ENCODE measurements at regions not wholly inside any gene's neighbourhood (a gene's known extent, or its start where the extent isn't known, plus 50 kb on each side); places are given as distances from the start of the nearest gene placed in this dataset.
"Not testable (repeated sequence)": the region's sequence is repeated elsewhere in the genome, so short reads cannot be mapped to it uniquely, and the experiment has no call there.

GRCh38 chr4:129999156-129999555, 903.2 kb downstream of the C4orf33 start:
- TF ChIP-seq CTCF (conservative IDR thresholded peaks at IDR 0.05) = no peak
- H3K27ac ChIP-seq = no peak overlapping the region

GRCh38 chr4:130008461-130008860, 912.5 kb downstream of the C4orf33 start:
- TF ChIP-seq CTCF (conservative IDR thresholded peaks at IDR 0.05) = no peak
- H3K27ac ChIP-seq = no peak overlapping the region

- H3K27ac ChIP-seq = not testable (repeated sequence)
Observed at GRCh38 chr4:130012806-130013205, 916.9 kb downstream of the C4orf33 start.

- TF ChIP-seq CTCF (conservative IDR thresholded peaks at IDR 0.05) = no peak
- no peak overlapping the region for H3K27ac ChIP-seq
Observed at GRCh38 chr4:130021706-130022105, 925.8 kb downstream of the C4orf33 start.

GRCh38 chr4:130023088-130023487, 927.1 kb downstream of the C4orf33 start:
- H3K27ac ChIP-seq = no peak overlapping the region
- no peak for TF ChIP-seq CTCF (conservative IDR thresholded peaks at IDR 0.05)

GRCh38 chr4:130025701-130026100, 929.7 kb downstream of the C4orf33 start:
- no peak overlapping the region for H3K27ac ChIP-seq

GRCh38 chr4:130026185-130026584, 930.2 kb downstream of the C4orf33 start:
- no peak for TF ChIP-seq CTCF (conservative IDR thresholded peaks at IDR 0.05)
- H3K27ac ChIP-seq = no peak overlapping the region

More at GRCh38 chr4:130025701-130026100, 929.7 kb downstream of the C4orf33 start:
- no peak for TF ChIP-seq CTCF (conservative IDR thresholded peaks at IDR 0.05)

- TF ChIP-seq CTCF (conservative IDR thresholded peaks at IDR 0.05) = no peak
- H3K27ac ChIP-seq = no peak overlapping the region
Observed at GRCh38 chr4:130027973-130028372, 932.0 kb downstream of the C4orf33 start.

Data from VCaP (cell line).